Karpas-422 (cell line): ENCODE measurements at regions not wholly inside any gene's neighbourhood (a gene's known extent, or its start where the extent isn't known, plus 50 kb on each side); places are given as distances from the start of the nearest gene placed in this dataset.
"Not testable (repeated sequence)": the region's sequence is repeated elsewhere in the genome, so short reads cannot be mapped to it uniquely, and the experiment has no call there.

Source experiments
- DNase-seq: peaks from one replicate; pipeline ENCODE4 v3.0.0-alpha.2; 2015
- H2AFZ ChIP-seq: fragments of 200-600 bp; sonication (generic); 2 replicates; pipeline ENCODE4 v1.6.1; 2014; ENCODE audit warnings: antibody characterized with exemption, low read length, mixed read lengths
- H3K27ac ChIP-seq: fragments of 200-600 bp; sonication (generic); 2 replicates; pipeline ENCODE4 v1.5.1; 2014; ENCODE audit warnings: mild to moderate bottlenecking, low read length, moderate library complexity
- H3K27me3 ChIP-seq: fragments of 200-600 bp; sonication (generic); 2 replicates; pipeline ENCODE4 v1.6.1; 2014; ENCODE audit warnings: low read length, mixed read lengths
- H3K36me3 ChIP-seq: fragments of 200-600 bp; sonication (generic); 2 replicates; pipeline ENCODE4 v1.6.1; 2014; ENCODE audit warnings: low read length, mixed read lengths; ENCODE audit not compliant: insufficient read depth
- H3K4me1 ChIP-seq: fragments of 200-600 bp; sonication (generic); 2 replicates; pipeline ENCODE4 v1.6.1; 2014; ENCODE audit warnings: mild to moderate bottlenecking, low read length, mixed read lengths
- H3K4me2 ChIP-seq: fragments of 200-600 bp; sonication (generic); 2 replicates; pipeline ENCODE4 v1.6.1; 2014; ENCODE audit warnings: low read length, low read depth, mild to moderate bottlenecking; ENCODE audit not compliant: poor library complexity, severe bottlenecking
- H3K4me3 ChIP-seq: fragments of 200-600 bp; sonication (generic); 2 replicates; pipeline ENCODE4 v1.5.1; 2014; ENCODE audit warnings: mild to moderate bottlenecking, antibody characterized with exemption, low read length, mixed read lengths
- H3K79me2 ChIP-seq: fragments of 200-600 bp; sonication (generic); 2 replicates; pipeline ENCODE4 v1.6.1; 2014; ENCODE audit warnings: mild to moderate bottlenecking, low read length, mixed read lengths
- H3K9ac ChIP-seq: fragments of 200-600 bp; sonication (generic); 2 replicates; pipeline ENCODE4 v1.6.0; 2014; ENCODE audit warnings: low read length
- H3K9me2 ChIP-seq: fragments of 200-600 bp; sonication (generic), shearing (Covaris generic); replicated peaks from 2 replicates; pipeline ENCODE4 v1.6.0; 2014; ENCODE audit warnings: mild to moderate bottlenecking, low read length, moderate library complexity; ENCODE audit not compliant: insufficient read depth
- H3K9me3 ChIP-seq: fragments of 300-700, 200-600 bp; sonication (generic); 2 replicates; pipeline ENCODE4 v1.6.1; 2014; ENCODE audit warnings: low read length, mixed read lengths
- H4K20me1 ChIP-seq: fragments of 200-600 bp; sonication (generic); 2 replicates; pipeline ENCODE4 v1.6.1; 2014; ENCODE audit warnings: mild to moderate bottlenecking, antibody characterized with exemption, low read length, low read depth; ENCODE audit not compliant: insufficient read depth

- not testable (repeated sequence) for H3K9ac ChIP-seq, H3K27me3 ChIP-seq, H3K9me2 ChIP-seq, H3K4me2 ChIP-seq, DNase-seq, H2AFZ ChIP-seq, H3K4me1 ChIP-seq, H4K20me1 ChIP-seq, H3K36me3 ChIP-seq, H3K79me2 ChIP-seq, H3K27ac ChIP-seq, H3K4me3 ChIP-seq
- peaks cover 19% of the 10 kb centered on the region for H3K9me3 ChIP-seq
Observed at GRCh38 chr12:60603475-60603874, 1007.6 kb downstream of the SLC16A7 start.

GRCh38 chr12:60616400-60616799 is 1020.6 kb downstream of the SLC16A7 start:
- DNase-seq, result no peak
- Histone ChIP-seq H3K9me3 (peaks cover 23% of the 10 kb centered on the region), H2AFZ (no peak overlapping the region), H3K9ac (no peak overlapping the region), H3K9me2 (no peaks in the 10 kb centered on the region), H3K4me1 (no peaks in the 10 kb centered on the region), H3K4me3 (no peak overlapping the region), H3K27me3 (no peaks in the 10 kb centered on the region), H3K27ac (no peak overlapping the region), H4K20me1 (no peaks in the 10 kb centered on the region), H3K36me3 (no peaks in the 10 kb centered on the region), H3K4me2 (no peak overlapping the region), H3K79me2 (no peaks in the 10 kb centered on the region)

DNA sequence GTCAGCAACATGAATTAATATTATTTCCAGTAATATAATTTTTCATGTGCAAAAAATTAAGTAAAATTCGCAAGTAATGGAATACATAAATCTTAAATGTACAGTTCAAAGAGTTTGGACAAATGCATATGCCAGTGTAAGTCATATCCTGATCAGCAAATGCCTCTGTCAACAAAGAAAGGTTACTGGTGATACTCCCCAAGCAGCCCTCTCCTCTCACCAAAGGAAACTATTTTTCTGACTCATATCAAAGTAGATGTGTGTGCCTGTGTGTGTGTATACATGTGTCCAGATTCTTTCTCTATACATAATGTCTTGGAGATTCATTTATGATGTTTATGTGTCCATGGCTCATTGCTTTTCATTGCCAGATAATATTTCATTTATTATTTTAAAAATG is 1035.0 kb downstream of the SLC16A7 start:
- H3K36me3 ChIP-seq, result no peaks in the 10 kb centered on the region
- no peaks in the 10 kb centered on the region for H3K4me1 ChIP-seq

GRCh38 chr12:60644076-60644475 is 1048.2 kb downstream of the SLC16A7 start:
- no peak overlapping the region for H3K4me3 ChIP-seq
- no peaks in the 10 kb centered on the region for H3K79me2 ChIP-seq
- H3K27me3 ChIP-seq, result no peaks in the 10 kb centered on the region
- peaks cover 46% of the 10 kb centered on the region for H3K9me3 ChIP-seq
- no peak overlapping the region for H3K9ac ChIP-seq
- no peak overlapping the region for H2AFZ ChIP-seq
- H3K36me3 ChIP-seq, result no peaks in the 10 kb centered on the region
- no peak for DNase-seq
- H4K20me1 ChIP-seq, result no peaks in the 10 kb centered on the region
- H3K9me2 ChIP-seq, result no peaks in the 10 kb centered on the region; the same call in 1 of the 2 replicates
- no peaks in the 10 kb centered on the region for H3K4me1 ChIP-seq
- no peak overlapping the region for H3K27ac ChIP-seq
- no peak overlapping the region for H3K4me2 ChIP-seq

More for the DNA sequence above, 1035.0 kb downstream of the SLC16A7 start:
- Histone ChIP-seq H3K27me3 (no peaks in the 10 kb centered on the region), H3K27ac (no peak overlapping the region), H3K9me2 (no peaks in the 10 kb centered on the region), H3K9me3 (peaks cover 18% of the 10 kb centered on the region), H3K4me2 (no peak overlapping the region), H3K79me2 (no peaks in the 10 kb centered on the region), H3K4me3 (no peak overlapping the region), H2AFZ (no peak overlapping the region), H3K9ac (no peak overlapping the region), H4K20me1 (no peaks in the 10 kb centered on the region)
- no peak for DNase-seq

GRCh38 chr12:60666895-60667294 is 1071.1 kb downstream of the SLC16A7 start:
- no peak for DNase-seq
- Histone ChIP-seq H3K4me1 (no peaks in the 10 kb centered on the region), H3K36me3 (no peaks in the 10 kb centered on the region), H3K9ac (no peak overlapping the region), H3K4me3 (no peak overlapping the region), H4K20me1 (no peaks in the 10 kb centered on the region), H3K79me2 (no peaks in the 10 kb centered on the region), H3K9me3 (peaks cover 8% of the 10 kb centered on the region), H2AFZ (no peak overlapping the region), H3K9me2 (no peaks in the 10 kb centered on the region), H3K27ac (no peak overlapping the region), H3K4me2 (no peak overlapping the region), H3K27me3 (no peaks in the 10 kb centered on the region)

DNA sequence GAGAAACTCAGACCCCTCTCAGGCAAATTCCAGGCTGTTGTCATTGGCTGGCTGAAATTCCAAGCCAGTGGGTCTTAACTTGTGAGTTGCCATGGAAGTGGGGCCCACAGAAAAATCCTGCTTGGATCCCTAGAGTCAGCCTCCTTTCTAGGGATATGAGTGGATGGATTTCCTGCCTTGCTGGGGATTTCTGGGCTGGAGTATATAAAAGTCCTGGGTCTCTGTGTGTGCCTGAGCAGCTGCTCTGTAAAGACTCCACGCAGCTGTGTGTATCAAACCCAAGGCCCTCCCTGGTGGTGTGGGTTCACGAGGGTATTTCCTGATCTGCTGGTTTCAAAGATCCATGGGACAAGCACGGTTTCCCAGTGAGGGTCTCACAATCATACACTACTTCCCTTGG is 1077.1 kb downstream of the SLC16A7 start:
- H3K4me2 ChIP-seq, result no peak overlapping the region
- H3K4me3 ChIP-seq, result no peak overlapping the region
- H3K9ac ChIP-seq, result no peak overlapping the region
- no peaks in the 10 kb centered on the region for H3K27me3 ChIP-seq
- no peaks in the 10 kb centered on the region for H3K36me3 ChIP-seq
- H3K9me2 ChIP-seq, result no peaks in the 10 kb centered on the region
- no peaks in the 10 kb centered on the region for H3K4me1 ChIP-seq
- H3K27ac ChIP-seq, result no peak overlapping the region
- H3K79me2 ChIP-seq, result no peaks in the 10 kb centered on the region
- DNase-seq, result no peak
- H4K20me1 ChIP-seq, result no peaks in the 10 kb centered on the region
- H2AFZ ChIP-seq, result no peak overlapping the region
- H3K9me3 ChIP-seq, result peaks cover 22% of the 10 kb centered on the region

- H3K4me2 ChIP-seq, result no peak overlapping the region
Observed at GRCh38 chr12:60684988-60685655, 1089.3 kb downstream of the SLC16A7 start.

GRCh38 chr12:60689137-60689536 is 1093.3 kb downstream of the SLC16A7 start:
- peak; percentile 54 for DNase-seq
- no peaks in the 10 kb centered on the region for H3K9me2 ChIP-seq
- peaks cover 17% of the 10 kb centered on the region for H3K9me3 ChIP-seq

More at GRCh38 chr12:60684988-60685655, 1089.3 kb downstream of the SLC16A7 start:
- Histone ChIP-seq H3K4me3 (no peak overlapping the region), H3K27ac (no peak overlapping the region), H2AFZ (no peak overlapping the region), H3K27me3 (no peaks in the 10 kb centered on the region), H3K9me2 (no peaks in the 10 kb centered on the region), H3K9ac (no peak overlapping the region), H3K36me3 (no peaks in the 10 kb centered on the region), H3K9me3 (peaks cover 30% of the 10 kb centered on the region), H3K4me1 (no peaks in the 10 kb centered on the region), H4K20me1 (no peaks in the 10 kb centered on the region), H3K79me2 (no peaks in the 10 kb centered on the region)
- DNase-seq, result peak; percentile 43

More at GRCh38 chr12:60689137-60689536, 1093.3 kb downstream of the SLC16A7 start:
- Histone ChIP-seq H3K9ac (no peak overlapping the region), H3K27ac (no peak overlapping the region), H3K27me3 (no peaks in the 10 kb centered on the region), H3K4me1 (no peaks in the 10 kb centered on the region), H3K4me3 (no peak overlapping the region), H3K79me2 (no peaks in the 10 kb centered on the region), H4K20me1 (no peaks in the 10 kb centered on the region), H2AFZ (no peak overlapping the region), H3K36me3 (no peaks in the 10 kb centered on the region), H3K4me2 (no peak overlapping the region)
